Neural crest cell (in vitro differentiated cells): ENCODE measurements at regions not wholly inside any gene's neighbourhood (a gene's known extent, or its start where the extent isn't known, plus 50 kb on each side); places are given as distances from the start of the nearest gene placed in this dataset.
"Not testable (repeated sequence)": the region's sequence is repeated elsewhere in the genome, so short reads cannot be mapped to it uniquely, and the experiment has no call there.

Experiments
- DNase-seq: peaks from one replicate; pipeline ENCODE4 v3.0.0; 2021; ENCODE audit warnings: low read depth, mixed read lengths, low spot score
- H3K27ac Mint-ChIP-seq: one replicate; pipeline ENCODE4 v1.8.0; 2021; ENCODE audit warnings: mild to moderate bottlenecking, mixed read lengths; ENCODE audit not compliant: unreplicated experiment
- H3K27me3 Mint-ChIP-seq: 2 replicates; pipeline ENCODE4 v1.8.0; 2021; ENCODE audit warnings: low read depth, mild to moderate bottlenecking, mixed read lengths
- H3K36me3 Mint-ChIP-seq: 2 replicates; pipeline ENCODE4 v1.8.0; 2021; ENCODE audit warnings: low read depth, mild to moderate bottlenecking, mixed read lengths
- H3K4me1 Mint-ChIP-seq: 2 replicates; pipeline ENCODE4 v1.8.0; 2021; ENCODE audit warnings: mixed read lengths
- H3K4me3 Mint-ChIP-seq: one replicate; pipeline ENCODE4 v1.8.0; 2021; ENCODE audit warnings: mild to moderate bottlenecking, mixed read lengths
- H3K9me3 Mint-ChIP-seq: 2 replicates; pipeline ENCODE4 v1.8.0; 2021; ENCODE audit warnings: mixed read lengths
- TF ChIP-seq, protein P1 (sequence below): fragments of 200-600 bp; sonication (generic); conservative IDR thresholded peaks from 2 replicates; pipeline ENCODE4 v1.5.0; 2021; ENCODE audit warnings: antibody characterized with exemption, mild to moderate bottlenecking

DNA sequence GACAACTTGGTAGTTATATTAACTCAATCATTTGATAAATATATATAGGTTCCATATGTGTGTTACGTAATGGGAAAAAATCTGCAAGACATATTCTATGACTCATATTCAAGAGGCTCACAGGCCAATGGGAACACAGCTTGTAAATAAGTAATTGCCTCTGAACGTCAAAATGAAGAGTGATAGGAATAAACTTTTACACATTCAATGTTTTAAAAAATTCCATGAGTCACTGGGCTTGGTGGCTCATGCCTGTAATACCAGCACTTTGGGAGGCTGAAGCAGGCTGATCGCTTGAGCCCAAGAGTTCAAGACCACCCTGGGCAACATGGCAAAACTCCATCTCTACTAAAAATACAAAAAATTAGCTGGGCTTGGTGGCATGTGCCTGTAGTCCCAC, 209.4 kb upstream of the MCHR2 start:
- Mint-ChIP-seq H3K9me3 (peaks cover 4% of the 10 kb centered on the region), H3K4me1 (no peaks in the 10 kb centered on the region), H3K27me3 (no peaks in the 10 kb centered on the region), H3K27ac (no peak overlapping the region), H3K36me3 (peaks cover 4% of the 10 kb centered on the region), H3K4me3 (no peak overlapping the region)
- no peak for DNase-seq
- TF ChIP-seq, protein P1, sequence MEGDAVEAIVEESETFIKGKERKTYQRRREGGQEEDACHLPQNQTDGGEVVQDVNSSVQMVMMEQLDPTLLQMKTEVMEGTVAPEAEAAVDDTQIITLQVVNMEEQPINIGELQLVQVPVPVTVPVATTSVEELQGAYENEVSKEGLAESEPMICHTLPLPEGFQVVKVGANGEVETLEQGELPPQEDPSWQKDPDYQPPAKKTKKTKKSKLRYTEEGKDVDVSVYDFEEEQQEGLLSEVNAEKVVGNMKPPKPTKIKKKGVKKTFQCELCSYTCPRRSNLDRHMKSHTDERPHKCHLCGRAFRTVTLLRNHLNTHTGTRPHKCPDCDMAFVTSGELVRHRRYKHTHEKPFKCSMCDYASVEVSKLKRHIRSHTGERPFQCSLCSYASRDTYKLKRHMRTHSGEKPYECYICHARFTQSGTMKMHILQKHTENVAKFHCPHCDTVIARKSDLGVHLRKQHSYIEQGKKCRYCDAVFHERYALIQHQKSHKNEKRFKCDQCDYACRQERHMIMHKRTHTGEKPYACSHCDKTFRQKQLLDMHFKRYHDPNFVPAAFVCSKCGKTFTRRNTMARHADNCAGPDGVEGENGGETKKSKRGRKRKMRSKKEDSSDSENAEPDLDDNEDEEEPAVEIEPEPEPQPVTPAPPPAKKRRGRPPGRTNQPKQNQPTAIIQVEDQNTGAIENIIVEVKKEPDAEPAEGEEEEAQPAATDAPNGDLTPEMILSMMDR = no peak

DNA sequence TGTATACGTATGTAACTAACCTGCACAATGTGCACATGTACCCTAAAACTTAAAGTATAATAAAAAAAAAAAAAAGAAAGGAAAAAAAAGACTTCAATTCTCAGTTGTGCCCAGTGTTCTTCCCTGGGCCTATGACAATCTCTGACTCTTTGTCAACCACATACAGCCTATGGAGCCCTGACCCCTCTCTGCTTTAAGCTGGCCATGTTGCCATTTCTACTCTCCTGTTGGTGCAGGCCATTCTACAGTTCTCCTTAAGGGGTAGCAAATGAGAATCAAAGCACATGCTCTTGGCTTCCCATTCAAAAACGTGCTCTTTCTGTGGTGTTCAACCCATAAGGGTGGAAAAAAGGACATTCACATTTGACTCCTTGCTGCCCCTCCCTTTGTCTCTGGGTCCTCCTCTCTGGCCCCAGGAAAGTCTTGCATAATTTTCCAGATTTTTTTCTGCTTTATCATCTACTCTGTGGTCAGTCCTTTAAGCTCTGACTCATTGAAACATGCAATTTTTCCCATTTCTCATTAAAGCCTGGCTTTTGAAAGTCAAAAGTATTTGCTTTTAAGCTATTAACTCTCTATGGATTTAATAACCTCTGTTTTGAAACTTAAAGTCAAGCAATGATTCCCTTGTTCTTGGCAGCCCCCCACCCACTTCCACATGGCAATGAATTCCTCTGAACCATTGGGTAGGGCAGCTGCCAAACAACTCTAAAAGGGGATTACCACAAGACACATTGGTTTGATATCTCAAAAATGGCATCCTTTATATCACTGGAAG, 208.6 kb upstream of the MCHR2 start:
- peaks cover 4% of the 10 kb centered on the region for H3K9me3 Mint-ChIP-seq
- TF ChIP-seq, protein P1 = no peak
- no peak overlapping the region for H3K27ac Mint-ChIP-seq
- peaks cover 4% of the 10 kb centered on the region for H3K36me3 Mint-ChIP-seq
- DNase-seq = no peak
- H3K4me3 Mint-ChIP-seq = no peak overlapping the region
- no peaks in the 10 kb centered on the region for H3K27me3 Mint-ChIP-seq
- H3K4me1 Mint-ChIP-seq = no peaks in the 10 kb centered on the region

DNA sequence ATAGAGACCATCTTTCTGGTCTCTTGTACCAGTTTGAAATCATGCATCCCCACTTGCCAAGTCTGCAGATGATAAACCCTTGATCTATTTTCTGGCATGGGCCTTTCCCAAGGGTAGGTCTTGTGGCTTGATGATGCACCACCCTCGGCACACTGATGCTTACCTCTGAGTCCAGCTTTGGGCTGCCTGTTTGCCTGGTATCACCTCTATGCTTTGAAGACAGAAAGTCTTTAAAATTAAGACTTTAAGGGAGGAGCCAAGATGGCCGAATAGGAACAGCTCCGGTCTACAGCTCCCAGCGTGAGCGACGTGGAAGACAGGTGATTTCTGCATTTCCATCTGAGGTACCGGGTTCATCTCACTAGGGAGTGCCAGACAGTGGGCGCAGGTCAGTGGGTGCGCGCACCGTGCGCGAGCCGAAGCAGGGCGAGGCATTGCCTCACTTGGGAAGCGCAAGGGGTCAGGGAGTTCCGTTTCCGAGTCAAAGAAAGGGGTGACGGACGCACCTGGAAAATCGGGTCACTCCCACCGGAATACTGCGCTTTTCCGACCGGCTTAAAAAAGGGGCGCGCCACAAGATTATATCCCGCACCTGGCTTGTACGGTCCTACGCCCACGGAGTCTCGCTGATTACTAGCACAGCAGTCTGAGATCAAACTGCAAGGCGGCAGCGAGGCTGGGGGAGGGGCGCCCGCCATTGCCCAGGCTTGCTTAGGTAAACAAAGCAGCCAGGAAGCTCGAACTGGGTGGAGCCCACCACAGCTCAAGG, 202.4 kb upstream of the MCHR2 start:
- not testable (repeated sequence) for H3K9me3 Mint-ChIP-seq, DNase-seq, H3K27me3 Mint-ChIP-seq, H3K4me1 Mint-ChIP-seq, H3K36me3 Mint-ChIP-seq, H3K27ac Mint-ChIP-seq
- peak overlapping the region; percentile 47 for H3K4me3 Mint-ChIP-seq

DNA sequence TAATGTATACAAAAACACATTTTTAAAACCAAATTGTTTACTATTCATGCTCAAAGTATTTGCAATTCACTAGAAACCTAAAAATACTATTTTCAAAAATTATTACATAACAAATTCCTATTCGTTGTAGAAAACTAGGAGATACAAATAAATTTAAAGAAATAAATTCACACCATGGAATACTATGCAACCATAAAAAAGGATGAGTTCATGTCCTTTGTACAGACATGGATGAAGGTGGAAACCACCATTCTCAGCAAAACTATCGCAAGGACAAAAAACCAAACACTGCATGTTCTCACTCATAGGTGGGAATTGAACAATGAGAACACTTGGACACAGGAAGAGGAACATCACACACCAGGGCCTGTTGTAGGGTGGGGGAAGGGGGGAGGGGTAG, 201.2 kb upstream of the MCHR2 start:
- not testable (repeated sequence) for DNase-seq, H3K9me3 Mint-ChIP-seq, H3K4me3 Mint-ChIP-seq, H3K27me3 Mint-ChIP-seq, H3K36me3 Mint-ChIP-seq, H3K27ac Mint-ChIP-seq
- peaks cover 10% of the 10 kb centered on the region for H3K4me1 Mint-ChIP-seq

DNA sequence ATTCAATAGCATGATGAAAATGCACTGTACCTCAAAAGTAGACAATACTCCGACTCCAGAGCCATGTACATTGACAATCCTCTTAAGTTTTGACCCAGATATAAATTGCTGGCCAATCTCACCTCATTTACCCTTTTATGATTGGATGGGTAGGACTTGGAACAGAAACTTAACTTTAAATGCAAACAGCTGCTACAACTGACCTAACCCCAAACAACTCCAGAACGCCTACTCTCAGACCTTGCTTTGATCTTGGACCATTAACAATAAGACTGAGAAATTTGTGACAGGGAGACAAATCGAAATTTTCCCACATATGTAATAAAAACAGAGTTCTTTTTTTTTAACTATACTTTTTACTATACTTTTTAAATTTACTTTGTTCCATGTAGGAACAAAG, 200.5 kb upstream of the MCHR2 start:
- peaks cover 13% of the 10 kb centered on the region for H3K4me1 Mint-ChIP-seq
- no peak for DNase-seq
- no peaks in the 10 kb centered on the region for H3K27me3 Mint-ChIP-seq
- H3K4me3 Mint-ChIP-seq = no peak overlapping the region
- H3K9me3 Mint-ChIP-seq = no peaks in the 10 kb centered on the region
- TF ChIP-seq, protein P1 = no peak
- no peaks in the 10 kb centered on the region for H3K36me3 Mint-ChIP-seq
- no peak overlapping the region for H3K27ac Mint-ChIP-seq

DNA sequence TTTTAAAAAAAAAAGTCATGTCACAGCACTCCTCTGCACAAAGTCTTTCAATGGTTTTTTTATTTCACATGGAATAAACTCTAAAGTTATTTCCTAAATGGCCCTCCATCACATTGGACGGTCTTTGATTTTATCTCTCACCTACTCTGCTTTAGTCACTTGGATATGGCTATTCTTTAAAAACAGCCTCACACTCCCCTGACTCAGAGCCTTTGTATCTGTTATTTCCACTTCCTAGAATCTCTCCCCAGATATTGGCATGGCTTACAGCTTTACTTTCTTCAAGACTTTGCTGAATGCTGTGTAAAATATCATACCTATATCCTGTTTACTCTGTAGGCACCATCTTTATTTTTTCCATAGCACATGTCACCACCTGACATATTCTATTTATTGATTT, 194.7 kb upstream of the MCHR2 start:
- Mint-ChIP-seq H3K9me3 (no peaks in the 10 kb centered on the region), H3K4me1 (peaks cover 27% of the 10 kb centered on the region), H3K27me3 (no peaks in the 10 kb centered on the region), H3K27ac (no peak overlapping the region), H3K4me3 (no peak overlapping the region), H3K36me3 (no peaks in the 10 kb centered on the region)
- DNase-seq = no peak
- TF ChIP-seq, protein P1 = no peak
